ENCODE measurements at regions not wholly inside any gene's neighbourhood (a gene's known extent, or its start where the extent isn't known, plus 50 kb on each side); places are given as distances from the start of the nearest gene placed in this dataset.

- H3K4me3 ChIP-seq (ENCODE audit: low read depth, low read length, poor library complexity, severe bottlenecking): no peak overlapping the region
- DNase-seq (ENCODE audit: low spot score): no peak
- H3K36me3 ChIP-seq (ENCODE audit: insufficient read depth, low read length, poor library complexity, severe bottlenecking): no peaks in the 10 kb centered on the region
- H3K27ac ChIP-seq (ENCODE audit: low read depth, low read length, poor library complexity, severe bottlenecking): no peak overlapping the region
- ChIA-PET POLR2A (ENCODE audit: low non-redundant PET) (no interaction called here), CTCF (no interaction called here)
- TF ChIP-seq EZH2 (IDR thresholded peaks at IDR 0.05; ENCODE audit: borderline replicate concordance, low read depth, low read length, poor library complexity, severe bottlenecking) (no peak), CTCF (conservative IDR thresholded peaks at IDR 0.05; ENCODE audit: low read depth, low read length) (no peak)
- no peaks in the 10 kb centered on the region for H3K27me3 ChIP-seq (replicated peaks; ENCODE audit: insufficient read depth, low read depth, low read length, poor library complexity)
- no peaks in the 10 kb centered on the region for H3K4me1 ChIP-seq (ENCODE audit: insufficient read depth, low read length, poor library complexity, severe bottlenecking)
- BruUV-seq (replicated peaks): no TSS peak
- H3K9me3 ChIP-seq (ENCODE audit: low read depth, low read length, poor library complexity, severe bottlenecking): no peaks in the 10 kb centered on the region
- intact Hi-C loops (cut with micrococcal nuclease; ENCODE audit: unreplicated experiment): no loop called here
These were observed 96.8 kb downstream of the TENT5A start for GRCh38 chr6:81655696-81656095.

GRCh38 chr6:81648502-81648901, 104.0 kb downstream of the TENT5A start:
- BruUV-seq (replicated peaks): no TSS peak

GRCh38 chr6:81643156-81643555, 109.3 kb downstream of the TENT5A start:
- Histone ChIP-seq H3K36me3 (ENCODE audit: insufficient read depth, low read length, poor library complexity, severe bottlenecking) (no peaks in the 10 kb centered on the region), H3K9me3 (ENCODE audit: low read depth, low read length, poor library complexity, severe bottlenecking) (peaks cover 7% of the 10 kb centered on the region), H3K27me3 (replicated peaks; ENCODE audit: insufficient read depth, low read depth, low read length, poor library complexity) (no peaks in the 10 kb centered on the region), H3K4me1 (ENCODE audit: insufficient read depth, low read length, poor library complexity, severe bottlenecking) (no peaks in the 10 kb centered on the region), H3K27ac (ENCODE audit: low read depth, low read length, poor library complexity, severe bottlenecking) (no peak overlapping the region), H3K4me3 (ENCODE audit: low read depth, low read length, poor library complexity, severe bottlenecking) (no peak overlapping the region)
- POLR2A ChIA-PET (ENCODE audit: low non-redundant PET): no interaction called here
- CTCF ChIA-PET: no interaction called here
- intact Hi-C loops (cut with micrococcal nuclease; ENCODE audit: unreplicated experiment): no loop called here
- DNase-seq (ENCODE audit: low spot score): no peak
- no peak for TF ChIP-seq CTCF (conservative IDR thresholded peaks at IDR 0.05; ENCODE audit: low read depth, low read length)
- BruUV-seq (replicated peaks): no TSS peak

More at GRCh38 chr6:81648502-81648901, 104.0 kb downstream of the TENT5A start:
- no peak for DNase-seq (ENCODE audit: low spot score)
- ChIA-PET CTCF (no interaction called here), POLR2A (ENCODE audit: low non-redundant PET) (no interaction called here)
- TF ChIP-seq EZH2 (IDR thresholded peaks at IDR 0.05; ENCODE audit: borderline replicate concordance, low read depth, low read length, poor library complexity, severe bottlenecking) (no peak), CTCF (conservative IDR thresholded peaks at IDR 0.05; ENCODE audit: low read depth, low read length) (no peak)
- intact Hi-C loops (cut with micrococcal nuclease; ENCODE audit: unreplicated experiment): no loop called here
- Histone ChIP-seq H3K9me3 (ENCODE audit: low read depth, low read length, poor library complexity, severe bottlenecking) (no peaks in the 10 kb centered on the region), H3K27me3 (replicated peaks; ENCODE audit: insufficient read depth, low read depth, low read length, poor library complexity) (no peaks in the 10 kb centered on the region), H3K4me1 (ENCODE audit: insufficient read depth, low read length, poor library complexity, severe bottlenecking) (peaks cover 4% of the 10 kb centered on the region), H3K36me3 (ENCODE audit: insufficient read depth, low read length, poor library complexity, severe bottlenecking) (no peaks in the 10 kb centered on the region), H3K27ac (ENCODE audit: low read depth, low read length, poor library complexity, severe bottlenecking) (no peak overlapping the region), H3K4me3 (ENCODE audit: low read depth, low read length, poor library complexity, severe bottlenecking) (no peak overlapping the region)
